AG04450 (cell line): ENCODE measurements at regions not wholly inside any gene's neighbourhood (a gene's known extent, or its start where the extent isn't known, plus 50 kb on each side); places are given as distances from the start of the nearest gene placed in this dataset.

Experiments used
- CTCF ChIA-PET: fragments of 300-600, 350-600 bp; formaldehyde crosslinking; extraction: SDS; loops from one replicate; lab custom pipeline; 2022; ENCODE audit warnings: antibody characterized with exemption, inconsistent platforms; lab: Charles Lee
- POLR2A ChIA-PET: fragments of 350-600 bp; formaldehyde crosslinking; extraction: SDS; loops from one replicate; lab custom pipeline; 2021; ENCODE audit warnings: antibody characterized with exemption, inconsistent platforms; lab: Yijun Ruan, JAX
- DNase-seq: peaks from one replicate; pipeline ENCODE4 v3.0.0-alpha.2; 2011; ENCODE audit warnings: low read depth, low spot score
- H3K27ac ChIP-seq: one replicate; pipeline ENCODE4 v1.5.1; 2012; ENCODE audit warnings: low read depth, low read length, control low read depth
- H3K27me3 ChIP-seq: one replicate; pipeline ENCODE4 v1.6.0; 2012; ENCODE audit warnings: low read length; ENCODE audit not compliant: control insufficient read depth, insufficient read depth
- H3K4me3 ChIP-seq: 2 replicates; pipeline ENCODE4 v1.5.1; 2011; ENCODE audit warnings: mild to moderate bottlenecking, low read depth, low read length, control low read depth
- H3K9me3 ChIP-seq: 2 replicates; pipeline ENCODE4 v1.5.1; 2012; ENCODE audit warnings: low read length; ENCODE audit not compliant: control insufficient read depth, insufficient read depth
- CTCF ChIP-seq: IDR thresholded peaks from 2 replicates; pipeline ENCODE4 v1.5.1; 2011; ENCODE audit warnings: low read depth, low read length, control low read depth, inconsistent platforms

- no peak overlapping the region for H3K27ac ChIP-seq
- TF ChIP-seq CTCF = no peak
- ChIA-PET CTCF (interaction anchor here (1.3 kb wide), 2 partner anchors 12 to 40 kb away, joined by 3 read pairs; no protein-coding TSS in a partner anchor), POLR2A (no interaction called here)
- H3K4me3 ChIP-seq = no peak overlapping the region
- H3K27me3 ChIP-seq = no peaks in the 10 kb centered on the region
- DNase-seq = no peak
- H3K9me3 ChIP-seq = no peaks in the 10 kb centered on the region
These were observed 525.4 kb downstream of the TFEC start for GRCh38 chr7:115505136-115505535.

- POLR2A ChIA-PET = interaction anchor here (0.7 kb wide), 1 partner anchor 243 kb away, joined by 3 read pairs; no protein-coding TSS in a partner anchor
- TF ChIP-seq CTCF = no peak
- no peaks in the 10 kb centered on the region for H3K9me3 ChIP-seq
- CTCF ChIA-PET = no interaction called here
- no peak overlapping the region for H3K27ac ChIP-seq
- no peak overlapping the region for H3K4me3 ChIP-seq
- DNase-seq = no peak
- H3K27me3 ChIP-seq = no peaks in the 10 kb centered on the region
These were observed 530.6 kb downstream of the TFEC start for GRCh38 chr7:115499956-115500355.

- POLR2A ChIA-PET = no interaction called here
- TF ChIP-seq CTCF = no peak
- Histone ChIP-seq H3K4me3 (no peak overlapping the region), H3K27ac (no peak overlapping the region), H3K27me3 (no peaks in the 10 kb centered on the region), H3K9me3 (no peaks in the 10 kb centered on the region)
- CTCF ChIA-PET = interaction anchor here (1.3 kb wide), 1 partner anchor 355 kb away, joined by 3 read pairs; no protein-coding TSS in a partner anchor
- no peak for DNase-seq
These were observed 534.6 kb downstream of the TFEC start for GRCh38 chr7:115496006-115496405.

GRCh38 chr7:115494529-115495147 lies 535.9 kb downstream of the TFEC start:
- POLR2A ChIA-PET = no interaction called here
- TF ChIP-seq CTCF = no peak
- H3K4me3 ChIP-seq = no peak overlapping the region
- DNase-seq = no peak
- H3K27ac ChIP-seq = no peak overlapping the region
- no peaks in the 10 kb centered on the region for H3K27me3 ChIP-seq
- no peaks in the 10 kb centered on the region for H3K9me3 ChIP-seq
- CTCF ChIA-PET = interaction anchor here (1.3 kb wide), 1 partner anchor 357 kb away, joined by 3 read pairs; no protein-coding TSS in a partner anchor

- POLR2A ChIA-PET = no interaction called here
- no peaks in the 10 kb centered on the region for H3K9me3 ChIP-seq
- DNase-seq = no peak
- H3K4me3 ChIP-seq = no peak overlapping the region
- CTCF ChIA-PET = interaction anchor here (0.6 to 0.9 kb wide), 2 partner anchors 11 to 358 kb away, joined by 3 read pairs; no protein-coding TSS in a partner anchor
- no peak for TF ChIP-seq CTCF
- no peak overlapping the region for H3K27ac ChIP-seq
- no peaks in the 10 kb centered on the region for H3K27me3 ChIP-seq
These were observed 537.2 kb downstream of the TFEC start for GRCh38 chr7:115493381-115493780.
